A673 (cell line): ENCODE measurements at regions not wholly inside any gene's neighbourhood (a gene's known extent, or its start where the extent isn't known, plus 50 kb on each side); places are given as distances from the start of the nearest gene placed in this dataset.

Source experiments
- BruUV-seq: library from RNA; stranded (reverse); fragments of 400-500 nt; replicated peaks from 2 replicates; lab custom pipeline; 2021; lab: Mats Ljungman, UMichigan
- CTCF ChIA-PET: fragments of 300-600 bp; sonication (Branson Sonifier 250); formaldehyde crosslinking; loops from one replicate; lab custom pipeline; 2022; ENCODE audit warnings: antibody characterized with exemption; lab: Charles Lee
- POLR2A ChIA-PET: fragments of 300-600 bp; sonication (Branson Sonifier 250); formaldehyde crosslinking; loops from one replicate; lab custom pipeline; 2022; ENCODE audit warnings: antibody characterized with exemption; ENCODE audit not compliant: low non-redundant PET; lab: Charles Lee
- DNase-seq: peaks from one replicate; pipeline ENCODE4 v3.0.0-alpha.2; 2015; ENCODE audit warnings: low spot score
- H3K27ac ChIP-seq: fragments of 200-600 bp; sonication (generic); 2 replicates; pipeline ENCODE4 v1.5.1; 2016; ENCODE audit warnings: mixed run types, low read depth, mild to moderate bottlenecking, mixed read lengths, antibody characterized with exemption, low read length; ENCODE audit not compliant: poor library complexity, severe bottlenecking
- H3K27me3 ChIP-seq: fragments of 200-600 bp; sonication (generic); replicated peaks from 2 replicates; pipeline ENCODE4 v1.6.1; 2017; ENCODE audit warnings: mixed run types, low read depth, mild to moderate bottlenecking, mixed read lengths, antibody characterized with exemption, low read length; ENCODE audit not compliant: insufficient read depth, poor library complexity
- H3K36me3 ChIP-seq: fragments of 200-600 bp; sonication (generic); 2 replicates; pipeline ENCODE4 v1.6.1; 2016; ENCODE audit warnings: mixed run types, mild to moderate bottlenecking, mixed read lengths, antibody characterized with exemption, low read length; ENCODE audit not compliant: insufficient read depth, poor library complexity, severe bottlenecking
- H3K4me1 ChIP-seq: fragments of 200-600 bp; sonication (generic); 2 replicates; pipeline ENCODE4 v1.6.1; 2017; ENCODE audit warnings: mixed run types, mild to moderate bottlenecking, mixed read lengths, antibody characterized with exemption, low read length; ENCODE audit not compliant: insufficient read depth, poor library complexity, severe bottlenecking
- H3K4me3 ChIP-seq: fragments of 200-600 bp; sonication (generic); 2 replicates; pipeline ENCODE4 v1.5.1; 2016; ENCODE audit warnings: low read depth, mixed run types, mild to moderate bottlenecking, mixed read lengths, low read length; ENCODE audit not compliant: poor library complexity, severe bottlenecking
- H3K9me3 ChIP-seq: fragments of 200-600 bp; sonication (generic); 2 replicates; pipeline ENCODE4 v1.6.1; 2016; ENCODE audit warnings: mixed run types, low read depth, mild to moderate bottlenecking, mixed read lengths, antibody characterized with exemption, low read length; ENCODE audit not compliant: poor library complexity, severe bottlenecking
- EZH2 ChIP-seq: fragments of 200-600 bp; sonication (generic); IDR thresholded peaks from 2 replicates; pipeline ENCODE4 v1.6.1; 2017; ENCODE audit warnings: borderline replicate concordance, low read depth, mild to moderate bottlenecking, mixed read lengths, antibody characterized with exemption, low read length; ENCODE audit not compliant: poor library complexity, severe bottlenecking
- intact Hi-C: fragments of 100-400 bp; cut with micrococcal nuclease; formaldehyde crosslinking; loops from one replicate; pipeline ENCODE4 v1.10.0; 2022; ENCODE audit not compliant: unreplicated experiment
- TF ChIP-seq, protein P1 (sequence below): fragments of 300-800, 200-600 bp; sonication (generic); conservative IDR thresholded peaks from 2 replicates; pipeline ENCODE4 v1.5.1; 2017; ENCODE audit warnings: low read depth, mild to moderate bottlenecking, antibody characterized with exemption, low read length, moderate library complexity, mixed read lengths

DNA sequence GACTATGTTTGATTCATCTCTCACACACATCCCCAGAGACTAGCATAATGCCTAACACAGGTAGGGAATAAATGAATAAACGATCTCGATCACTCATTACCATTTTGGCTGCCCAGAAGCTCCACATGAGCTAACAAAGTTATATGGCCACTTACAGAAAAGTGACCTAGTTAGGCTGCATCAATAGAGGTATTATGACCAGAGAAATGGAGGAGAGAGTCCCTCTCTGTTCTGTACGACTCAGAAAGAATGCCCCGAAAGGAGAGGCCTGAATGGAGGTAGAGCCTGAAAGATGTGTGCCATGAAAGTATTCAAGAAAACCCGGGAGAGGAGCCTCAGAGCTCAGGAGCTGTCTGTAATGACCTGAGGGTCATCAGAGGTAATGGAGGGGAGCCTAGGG is 208.2 kb upstream of the GRIK3 start:
- Histone ChIP-seq H3K4me3 (no peak overlapping the region), H3K36me3 (no peaks in the 10 kb centered on the region), H3K9me3 (no peaks in the 10 kb centered on the region), H3K27me3 (peaks cover 53% of the 10 kb centered on the region), H3K4me1 (no peaks in the 10 kb centered on the region), H3K27ac (no peak overlapping the region)
- TF ChIP-seq EZH2, result no peak
- TF ChIP-seq, protein P1, sequence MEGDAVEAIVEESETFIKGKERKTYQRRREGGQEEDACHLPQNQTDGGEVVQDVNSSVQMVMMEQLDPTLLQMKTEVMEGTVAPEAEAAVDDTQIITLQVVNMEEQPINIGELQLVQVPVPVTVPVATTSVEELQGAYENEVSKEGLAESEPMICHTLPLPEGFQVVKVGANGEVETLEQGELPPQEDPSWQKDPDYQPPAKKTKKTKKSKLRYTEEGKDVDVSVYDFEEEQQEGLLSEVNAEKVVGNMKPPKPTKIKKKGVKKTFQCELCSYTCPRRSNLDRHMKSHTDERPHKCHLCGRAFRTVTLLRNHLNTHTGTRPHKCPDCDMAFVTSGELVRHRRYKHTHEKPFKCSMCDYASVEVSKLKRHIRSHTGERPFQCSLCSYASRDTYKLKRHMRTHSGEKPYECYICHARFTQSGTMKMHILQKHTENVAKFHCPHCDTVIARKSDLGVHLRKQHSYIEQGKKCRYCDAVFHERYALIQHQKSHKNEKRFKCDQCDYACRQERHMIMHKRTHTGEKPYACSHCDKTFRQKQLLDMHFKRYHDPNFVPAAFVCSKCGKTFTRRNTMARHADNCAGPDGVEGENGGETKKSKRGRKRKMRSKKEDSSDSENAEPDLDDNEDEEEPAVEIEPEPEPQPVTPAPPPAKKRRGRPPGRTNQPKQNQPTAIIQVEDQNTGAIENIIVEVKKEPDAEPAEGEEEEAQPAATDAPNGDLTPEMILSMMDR, result no peak
- intact Hi-C loops, result no loop called here
- BruUV-seq, result no TSS peak
- no peak for DNase-seq
- ChIA-PET POLR2A (no interaction called here), CTCF (no interaction called here)

DNA sequence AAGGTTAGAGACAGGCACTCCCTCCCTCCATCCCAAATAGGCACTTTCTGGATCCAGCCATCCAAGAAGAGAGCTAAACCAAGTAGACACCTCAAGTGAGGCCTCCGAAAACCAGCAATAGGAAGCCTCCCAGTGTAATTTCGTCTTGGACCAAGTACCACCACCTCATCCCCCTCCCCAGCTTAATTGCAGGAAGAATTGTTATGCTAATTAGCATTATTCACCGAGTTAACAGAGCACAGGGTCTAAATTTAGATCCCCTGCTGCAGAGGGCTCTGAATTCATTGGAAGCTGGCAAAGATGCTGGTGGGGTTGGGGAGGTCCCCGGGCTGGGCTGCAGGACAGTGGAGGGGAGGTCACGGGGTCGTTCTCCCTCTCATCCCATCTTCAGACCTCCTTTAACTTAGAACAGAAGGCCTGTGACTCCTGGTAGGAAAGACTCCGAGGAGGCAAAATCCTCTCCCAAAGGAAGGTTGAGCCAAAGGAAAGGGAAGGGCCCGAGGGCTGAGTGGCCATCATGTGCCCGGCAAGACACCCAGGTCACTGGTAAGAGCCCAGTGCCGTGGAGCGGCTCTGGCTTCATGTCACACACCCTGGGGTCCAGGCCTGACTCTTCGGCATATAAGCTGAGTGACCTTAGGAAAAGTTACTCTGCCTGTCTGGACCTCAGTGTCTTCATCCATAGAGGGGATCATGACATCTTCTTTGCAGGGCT is 209.2 kb upstream of the GRIK3 start:
- ChIA-PET POLR2A (interaction anchor here (0.7 kb wide), 1 partner anchor 18 kb away, joined by 3 read pairs; no protein-coding TSS in a partner anchor), CTCF (no interaction called here)
- no peaks in the 10 kb centered on the region for H3K4me1 ChIP-seq
- H3K9me3 ChIP-seq, result no peaks in the 10 kb centered on the region
- intact Hi-C loops, result no loop called here
- TF ChIP-seq EZH2, result no peak
- TF ChIP-seq, protein P1, result no peak
- no TSS peak for BruUV-seq
- H3K36me3 ChIP-seq, result no peaks in the 10 kb centered on the region
- no peak for DNase-seq
- no peak overlapping the region for H3K27ac ChIP-seq
- peaks cover 43% of the 10 kb centered on the region for H3K27me3 ChIP-seq
- H3K4me3 ChIP-seq, result no peak overlapping the region

DNA sequence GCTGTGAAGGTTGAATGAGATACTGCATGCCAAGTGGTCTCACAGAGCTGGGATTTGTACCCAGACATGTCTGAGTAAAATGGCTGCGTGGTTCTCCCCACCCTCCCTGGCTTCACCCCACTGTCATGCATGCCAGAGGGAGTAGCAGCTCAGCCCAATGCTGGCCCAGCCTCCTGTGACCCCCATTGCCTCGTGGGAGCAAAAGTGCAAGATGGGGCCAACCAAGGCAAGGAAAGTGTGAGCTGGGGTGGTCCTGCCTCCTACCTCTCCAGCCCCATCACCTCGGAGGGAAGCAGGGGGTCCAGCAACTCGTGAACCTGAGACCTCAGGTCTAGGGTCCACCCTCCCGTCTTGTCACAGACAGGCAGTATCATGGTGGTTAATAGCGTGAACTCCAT is 209.8 kb upstream of the GRIK3 start:
- Histone ChIP-seq H3K9me3 (no peaks in the 10 kb centered on the region), H3K27ac (no peak overlapping the region), H3K4me1 (no peaks in the 10 kb centered on the region), H3K27me3 (peaks cover 47% of the 10 kb centered on the region), H3K4me3 (no peak overlapping the region), H3K36me3 (no peaks in the 10 kb centered on the region)
- ChIA-PET CTCF (no interaction called here), POLR2A (interaction anchor here (0.7 kb wide), 1 partner anchor 18 kb away, joined by 3 read pairs; no protein-coding TSS in a partner anchor)
- intact Hi-C loops, result no loop called here
- TF ChIP-seq EZH2, result no peak
- TF ChIP-seq, protein P1, result no peak
- no TSS peak for BruUV-seq
- DNase-seq, result no peak
